NCI-H1417 (cell line): ENCODE measurements at regions not wholly inside any gene's neighbourhood (a gene's known extent, or its start where the extent isn't known, plus 50 kb on each side); places are given as distances from the start of the nearest gene placed in this dataset.
A peak's percentile ranks its signal among the peaks of the same experiment; 100 is the strongest.
"Not testable (repeated sequence)": the region's sequence is repeated elsewhere in the genome, so short reads cannot be mapped to it uniquely, and the experiment has no call there.

ENCODE experiments used
- DNase-seq, 3 experiments: peaks; one replicate each; lab custom pipeline; 2025; lab: John Stamatoyannopoulos, UW

GRCh38 chr4:104138116-104138515 lies 356.6 kb downstream of the CXXC4 start:
- DNase-seq, result no peak

GRCh38 chr4:104129243-104129642 lies 365.5 kb downstream of the CXXC4 start:
- no peak for DNase-seq

- DNase-seq, result peak in 1 of 3 experiments; percentile 38
Measured at GRCh38 chr4:104128850-104129213, 365.9 kb downstream of the CXXC4 start.

GRCh38 chr4:104128031-104128849 lies 366.5 kb downstream of the CXXC4 start:
- no peak for DNase-seq

DNA sequence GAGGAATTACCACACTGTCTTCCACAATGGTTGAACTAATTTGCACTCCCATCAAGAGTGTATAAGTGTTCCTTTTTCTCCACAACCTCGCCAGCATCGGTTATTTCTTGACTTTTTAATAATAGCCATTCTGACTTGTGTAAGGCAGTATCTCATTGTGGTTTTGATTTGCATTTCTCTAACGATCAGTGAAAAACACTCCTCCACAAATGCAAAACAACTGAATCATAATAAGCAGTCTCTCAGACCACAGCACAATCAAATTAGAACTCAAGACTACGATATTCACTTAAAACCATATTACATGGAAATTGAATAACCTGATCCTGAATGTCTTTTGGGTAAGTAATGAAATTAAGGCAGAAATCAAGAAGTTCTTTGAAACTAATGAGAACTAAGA lies 371.7 kb downstream of the CXXC4 start:
- no peak for DNase-seq

DNA sequence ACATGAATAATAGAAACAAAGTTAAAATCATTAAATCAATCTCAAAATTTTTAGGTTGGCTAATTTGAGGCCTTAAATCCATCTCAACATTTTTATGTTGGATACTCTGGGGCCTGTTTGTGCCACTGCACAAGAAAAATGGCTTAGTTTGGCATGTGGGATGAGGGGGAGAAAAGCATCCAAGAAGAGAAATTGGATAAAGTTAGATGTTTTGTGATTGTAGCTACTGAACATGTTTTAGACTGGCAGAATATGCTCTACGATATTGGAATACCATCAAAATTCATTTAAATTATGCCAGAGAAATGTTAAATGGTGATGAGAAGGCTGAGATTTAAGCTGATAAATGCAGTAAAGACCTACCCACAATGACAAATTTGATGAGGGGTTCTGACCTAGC lies 376.9 kb downstream of the CXXC4 start:
- no peak for DNase-seq

GRCh38 chr4:104113850-104114249 lies 380.8 kb downstream of the CXXC4 start:
- DNase-seq, result no peak

GRCh38 chr4:104099141-104099540 lies 379.4 kb upstream of the TACR3 start:
- no peak for DNase-seq

GRCh38 chr4:104093247-104093646 lies 373.5 kb upstream of the TACR3 start:
- DNase-seq, result no peak

GRCh38 chr4:104073229-104073628 lies 353.4 kb upstream of the TACR3 start:
- no peak for DNase-seq

DNA sequence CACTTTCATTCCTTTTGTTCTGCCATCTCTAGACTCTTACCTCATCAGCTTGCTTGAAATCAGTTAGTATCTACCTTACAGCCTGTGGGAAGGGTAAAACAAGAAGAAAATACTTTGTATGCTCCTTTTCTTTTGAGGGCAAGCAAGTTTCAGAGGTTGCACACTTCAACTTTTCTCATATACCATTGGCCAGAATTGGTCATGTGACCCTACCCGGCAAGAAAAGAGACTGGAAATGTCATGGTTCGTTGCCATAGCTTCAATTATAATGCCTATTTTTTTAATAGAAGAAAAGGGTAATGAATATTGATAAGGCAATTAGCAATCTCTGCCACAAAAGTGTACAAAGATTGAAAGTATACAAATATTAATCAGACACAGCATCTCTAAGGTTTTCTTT lies 346.7 kb upstream of the TACR3 start:
- no peak for DNase-seq

DNA sequence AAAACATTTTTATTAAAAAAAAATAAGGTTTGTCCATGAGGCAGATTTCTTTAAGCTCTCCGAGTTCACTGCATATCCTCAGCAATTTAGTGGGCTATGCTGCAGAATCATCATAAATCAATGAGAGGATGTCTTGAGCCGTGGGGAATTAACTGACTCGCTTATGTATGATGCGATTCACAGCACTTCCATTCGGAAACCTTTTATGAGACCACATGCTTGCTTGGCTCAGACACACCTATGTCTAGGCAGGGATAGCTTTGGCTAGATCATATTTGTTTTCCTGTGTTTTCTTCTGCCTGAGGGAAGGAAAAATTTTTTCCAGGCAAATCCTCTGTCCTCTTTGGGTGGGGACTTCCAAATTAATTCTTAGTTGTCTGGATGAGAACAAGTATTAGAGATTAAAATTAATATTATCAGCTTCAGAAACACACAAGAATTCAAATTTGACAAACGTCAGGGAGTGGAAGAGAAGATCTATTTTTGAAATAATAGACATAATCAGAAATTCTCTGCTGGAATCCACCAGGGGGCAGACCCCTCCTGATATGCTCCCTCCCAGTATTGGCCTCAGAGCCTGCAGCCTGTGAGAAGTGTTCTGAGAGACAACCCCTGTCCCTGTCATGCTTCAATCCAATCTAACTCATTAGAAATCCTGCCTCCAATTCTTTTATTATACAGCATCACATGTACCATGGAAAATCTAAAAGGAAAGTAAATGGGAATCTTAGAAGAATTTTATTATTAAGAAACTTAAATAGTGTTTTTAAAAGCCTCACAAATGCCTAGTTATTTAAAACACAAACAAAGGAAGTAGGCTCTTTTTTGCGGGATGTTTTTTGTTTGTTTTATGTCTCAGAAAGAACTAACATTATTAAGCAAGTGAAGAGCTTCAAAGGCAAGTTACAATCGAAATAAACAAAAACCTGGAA lies 345.1 kb upstream of the TACR3 start:
- peak; percentile 6 to 87 (median 38) for DNase-seq

DNA sequence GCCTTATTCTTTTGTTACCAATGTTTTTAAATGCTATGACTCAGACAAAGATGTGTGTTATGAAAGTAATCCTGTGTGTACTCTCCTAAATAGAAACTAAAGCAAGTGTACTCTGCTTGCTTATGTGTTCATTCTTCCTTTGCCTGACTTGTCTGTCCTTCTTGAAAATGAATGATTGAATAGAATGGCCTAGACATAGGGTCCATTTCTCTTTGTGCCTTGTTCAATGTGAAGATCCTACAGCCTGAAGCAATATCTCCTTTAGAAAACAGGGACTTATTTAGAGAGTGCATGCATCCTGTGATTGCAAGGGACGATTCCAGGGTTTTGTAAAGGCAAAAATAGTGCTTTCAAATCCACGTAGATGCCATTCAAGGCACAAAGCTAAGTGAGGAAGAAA lies 343.6 kb upstream of the TACR3 start:
- DNase-seq, result no peak

- DNase-seq, result no peak
Measured at GRCh38 chr4:104044369-104044768, 324.6 kb upstream of the TACR3 start.

DNA sequence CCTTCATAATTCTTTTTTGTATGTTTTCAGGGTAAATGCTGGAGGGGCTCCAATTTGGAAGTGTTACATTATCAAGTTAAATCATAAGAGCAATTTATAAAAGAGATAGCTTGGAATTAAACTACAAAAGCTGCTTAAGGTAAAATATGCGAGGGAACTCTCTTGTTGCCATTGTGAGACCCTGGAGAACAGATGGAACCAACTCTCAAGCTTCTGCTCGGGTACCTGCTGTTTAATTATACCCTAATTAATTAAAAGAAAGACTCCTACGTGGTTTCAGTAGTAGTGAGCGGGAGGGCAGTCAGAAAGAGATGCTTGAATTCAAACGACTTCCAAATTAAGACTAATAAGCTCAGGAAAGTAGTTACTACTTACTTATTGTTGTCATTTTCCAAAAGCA lies 313.1 kb upstream of the TACR3 start:
- DNase-seq, result peak in 1 of 3 experiments; percentile 28

- DNase-seq, result no peak
Measured at GRCh38 chr4:104025251-104025650, 305.5 kb upstream of the TACR3 start.

- peak in 1 of 3 experiments; percentile 8 for DNase-seq
Measured at GRCh38 chr4:104022831-104023230, 303.0 kb upstream of the TACR3 start.

DNA sequence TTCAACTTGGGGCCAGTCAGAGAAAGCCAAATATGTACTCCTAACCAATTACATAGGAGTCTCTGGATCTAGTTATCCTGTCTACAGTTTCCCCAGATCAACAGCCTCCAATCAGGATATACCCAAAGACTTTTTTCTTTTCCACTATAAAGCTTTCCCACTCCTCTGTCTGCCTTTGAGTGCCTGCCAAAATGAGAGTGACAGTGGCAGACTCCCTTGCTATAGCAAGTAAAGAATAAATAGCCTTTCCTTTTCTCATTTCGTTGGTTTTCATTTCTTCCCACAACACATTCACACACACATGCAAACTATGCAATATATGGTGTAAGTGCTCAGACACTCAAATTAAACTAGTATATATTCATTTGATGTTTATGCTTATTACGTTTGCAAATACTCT lies 302.4 kb upstream of the TACR3 start:
- no peak for DNase-seq

DNA sequence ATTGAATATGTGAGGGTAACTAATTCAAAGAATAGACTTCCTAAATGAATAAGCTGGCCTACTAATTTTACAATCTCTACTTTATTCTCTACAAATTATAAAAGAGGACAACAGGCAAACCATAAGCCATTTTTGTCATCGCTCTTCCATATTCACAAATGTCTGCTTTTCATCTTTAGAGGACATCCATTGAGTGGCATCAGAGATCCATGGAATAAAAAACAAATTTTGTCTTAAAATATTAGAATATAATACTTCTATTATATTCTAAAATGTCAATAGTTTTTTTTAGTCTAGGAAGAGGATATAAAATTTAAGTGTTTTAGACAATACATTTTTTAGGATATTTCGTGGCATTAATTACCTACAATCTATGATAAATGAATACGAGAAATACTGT lies 300.9 kb upstream of the TACR3 start:
- DNase-seq, result no peak

DNA sequence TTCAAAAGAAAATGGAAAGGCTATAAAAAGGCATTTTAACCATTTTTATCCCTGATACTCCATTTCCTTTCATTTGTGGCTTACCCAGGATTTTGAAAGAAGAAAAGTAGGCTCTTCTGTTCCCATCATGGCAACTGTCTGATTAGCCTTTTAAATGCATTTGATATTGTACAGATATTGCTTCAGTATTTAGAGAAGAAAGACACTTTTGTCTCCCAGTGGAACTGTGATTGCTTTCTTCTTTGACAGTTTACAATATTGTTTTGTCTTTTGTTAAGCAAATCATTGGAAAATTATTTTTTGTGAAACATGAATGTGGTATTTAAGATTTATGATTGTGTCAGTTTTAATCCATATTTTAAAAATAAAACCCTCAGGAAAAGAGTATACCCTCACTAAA lies 297.4 kb upstream of the TACR3 start:
- no peak for DNase-seq

DNA sequence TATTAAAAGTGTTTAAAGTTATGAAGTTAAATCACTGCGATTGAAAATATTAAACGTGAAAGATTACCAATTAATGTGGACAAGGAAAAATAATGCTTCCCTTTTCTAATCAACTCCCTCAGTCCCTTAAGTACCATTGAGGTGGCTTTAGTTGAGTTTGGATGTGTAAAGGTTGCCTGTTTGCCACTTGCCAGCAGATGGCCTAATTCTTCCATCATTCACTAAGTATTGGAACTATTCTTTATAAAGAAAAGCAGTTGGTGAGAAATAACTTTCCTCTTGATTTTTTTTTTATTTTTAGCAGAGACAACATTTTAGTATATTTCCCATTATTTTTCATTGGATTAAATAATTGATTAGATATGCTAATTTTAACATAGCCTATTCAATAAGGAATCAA lies 295.9 kb upstream of the TACR3 start:
- peak in 2 of 3 experiments; percentile 18 to 68 for DNase-seq

GRCh38 chr4:104010722-104011121 lies 290.9 kb upstream of the TACR3 start:
- no peak for DNase-seq

DNA sequence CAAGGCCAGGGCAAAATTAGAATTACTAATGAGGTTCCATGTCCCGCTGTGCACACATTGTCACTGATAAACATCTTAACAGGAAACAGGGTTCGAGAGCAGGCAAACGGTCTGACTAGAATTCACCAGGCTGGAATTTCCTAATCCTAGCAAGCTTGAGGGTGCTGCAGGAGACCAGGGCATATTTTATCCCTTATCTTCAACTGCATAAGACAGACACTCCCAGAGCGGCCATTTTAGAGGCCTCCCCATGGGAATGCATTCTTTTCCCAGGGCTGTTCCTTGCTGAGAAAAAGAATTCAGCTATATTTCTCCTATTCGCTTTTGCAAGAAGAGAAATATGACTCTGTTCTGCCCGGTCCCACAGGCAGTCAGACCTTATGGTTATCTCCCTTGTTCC lies 282.5 kb upstream of the TACR3 start:
- not testable (repeated sequence) for DNase-seq
